ENCODE measurements at regions not wholly inside any gene's neighbourhood (a gene's known extent, or its start where the extent isn't known, plus 50 kb on each side); places are given as distances from the start of the nearest gene placed in this dataset.

DNA sequence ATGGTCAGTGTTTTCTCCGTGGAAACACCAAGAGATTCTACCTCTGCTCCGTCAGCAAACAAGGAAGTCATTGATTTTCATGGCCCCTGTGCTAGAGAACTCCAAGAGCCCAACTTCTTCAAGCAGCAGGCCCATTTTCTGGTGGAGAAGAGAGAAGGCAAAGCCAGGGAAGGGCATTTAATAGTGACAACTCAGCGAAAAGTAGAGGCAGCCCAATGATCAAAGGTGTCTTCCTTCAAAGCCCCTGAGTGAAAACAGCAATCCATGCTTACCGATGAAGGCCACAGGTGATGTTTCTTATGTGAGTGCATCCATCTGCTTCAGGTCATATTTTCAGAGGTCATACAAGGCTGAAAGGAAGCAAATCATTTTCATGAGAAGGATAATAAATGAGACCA lies 77.3 kb downstream of the VCPKMT start:
- no peak for DNase-seq (ENCODE audit: low read depth, low spot score)
- H3K27ac ChIP-seq: no peak overlapping the region
- TF ChIP-seq FOXP2 (optimal IDR thresholded peaks at IDR 0.05; ENCODE audit: control extremely low read depth, extremely low read length, insufficient read depth): no peak
- no peak for TF ChIP-seq POLR2AphosphoS5 (IDR thresholded peaks at IDR 0.05; ENCODE audit: borderline replicate concordance, low read depth, low read length)
- TF ChIP-seq EZH2 (IDR thresholded peaks at IDR 0.05): no peak
- H3K36me3 ChIP-seq (ENCODE audit: insufficient read depth, low read length): no peaks in the 10 kb centered on the region
- H3K4me3 ChIP-seq: no peak overlapping the region
- no peak overlapping the region for H3K9ac ChIP-seq (ENCODE audit: insufficient read length)
- H3K9me3 ChIP-seq (ENCODE audit: low read depth, low read length): no peaks in the 10 kb centered on the region

- Histone ChIP-seq H3K36me3 (ENCODE audit: insufficient read depth, low read length) (no peaks in the 10 kb centered on the region), H3K9me3 (ENCODE audit: low read depth, low read length) (no peaks in the 10 kb centered on the region), H3K4me3 (no peak overlapping the region), H3K9ac (ENCODE audit: insufficient read length) (no peak overlapping the region), H3K27ac (no peak overlapping the region)
- no peak for TF ChIP-seq EZH2 (IDR thresholded peaks at IDR 0.05)
- no peak for TF ChIP-seq FOXP2 (optimal IDR thresholded peaks at IDR 0.05; ENCODE audit: control extremely low read depth, extremely low read length, insufficient read depth)
- TF ChIP-seq POLR2AphosphoS5 (IDR thresholded peaks at IDR 0.05; ENCODE audit: borderline replicate concordance, low read depth, low read length): no peak
- DNase-seq (ENCODE audit: low read depth, low spot score): no peak
Measured at GRCh38 chr14:50039734-50040400, 76.5 kb downstream of the VCPKMT start.

DNA sequence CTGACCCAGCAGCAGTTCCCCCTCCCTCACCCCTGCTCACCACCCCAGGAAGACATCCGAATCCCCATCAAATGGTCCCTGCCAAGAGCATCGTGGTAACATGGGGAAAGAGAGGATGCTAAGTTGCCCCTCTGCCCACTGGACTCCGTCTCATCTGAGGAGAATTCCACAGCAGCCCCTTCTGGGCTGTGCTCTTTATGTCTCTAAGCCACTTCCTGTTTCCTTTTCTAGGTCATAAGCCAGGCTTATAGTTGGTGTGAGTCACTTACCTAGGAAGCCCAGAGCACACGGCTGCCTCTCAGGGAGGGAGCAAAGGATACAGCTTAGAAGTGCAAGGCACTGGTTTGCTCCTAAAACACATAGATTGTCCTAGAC lies 76.0 kb downstream of the VCPKMT start:
- no peak overlapping the region for H3K27ac ChIP-seq

GRCh38 chr14:50040895-50041465 lies 75.4 kb downstream of the VCPKMT start:
- Histone ChIP-seq H3K36me3 (ENCODE audit: insufficient read depth, low read length) (no peaks in the 10 kb centered on the region), H3K9me3 (ENCODE audit: low read depth, low read length) (no peaks in the 10 kb centered on the region), H3K27ac (no peak overlapping the region), H3K9ac (ENCODE audit: insufficient read length) (no peak overlapping the region), H3K4me3 (no peak overlapping the region)
- no peak for DNase-seq (ENCODE audit: low read depth, low spot score)
- TF ChIP-seq FOXP2 (optimal IDR thresholded peaks at IDR 0.05; ENCODE audit: control extremely low read depth, extremely low read length, insufficient read depth): no peak
- TF ChIP-seq POLR2AphosphoS5 (IDR thresholded peaks at IDR 0.05; ENCODE audit: borderline replicate concordance, low read depth, low read length): no peak
- no peak for TF ChIP-seq EZH2 (IDR thresholded peaks at IDR 0.05)

More for the DNA sequence above, 76.0 kb downstream of the VCPKMT start:
- TF ChIP-seq POLR2AphosphoS5 (IDR thresholded peaks at IDR 0.05; ENCODE audit: borderline replicate concordance, low read depth, low read length): no peak
- no peak for TF ChIP-seq EZH2 (IDR thresholded peaks at IDR 0.05)
- no peak for TF ChIP-seq FOXP2 (optimal IDR thresholded peaks at IDR 0.05; ENCODE audit: control extremely low read depth, extremely low read length, insufficient read depth)
- no peak for DNase-seq (ENCODE audit: low read depth, low spot score)
- H3K4me3 ChIP-seq: no peak overlapping the region
- no peaks in the 10 kb centered on the region for H3K9me3 ChIP-seq (ENCODE audit: low read depth, low read length)
- H3K9ac ChIP-seq (ENCODE audit: insufficient read length): no peak overlapping the region
- no peaks in the 10 kb centered on the region for H3K36me3 ChIP-seq (ENCODE audit: insufficient read depth, low read length)

- Histone ChIP-seq H3K27ac (no peak overlapping the region), H3K9me3 (ENCODE audit: low read depth, low read length) (no peaks in the 10 kb centered on the region), H3K36me3 (ENCODE audit: insufficient read depth, low read length) (no peaks in the 10 kb centered on the region), H3K4me3 (no peak overlapping the region), H3K9ac (ENCODE audit: insufficient read length) (no peak overlapping the region)
- no peak for DNase-seq (ENCODE audit: low read depth, low spot score)
- TF ChIP-seq POLR2AphosphoS5 (IDR thresholded peaks at IDR 0.05; ENCODE audit: borderline replicate concordance, low read depth, low read length) (no peak), EZH2 (IDR thresholded peaks at IDR 0.05) (no peak), FOXP2 (optimal IDR thresholded peaks at IDR 0.05; ENCODE audit: control extremely low read depth, extremely low read length, insufficient read depth) (no peak)
Measured at GRCh38 chr14:50041980-50042379, 74.4 kb downstream of the VCPKMT start.

GRCh38 chr14:50044042-50044651 lies 72.2 kb downstream of the VCPKMT start:
- Histone ChIP-seq H3K4me3 (no peak overlapping the region), H3K9ac (ENCODE audit: insufficient read length) (no peak overlapping the region), H3K36me3 (ENCODE audit: insufficient read depth, low read length) (no peaks in the 10 kb centered on the region), H3K9me3 (ENCODE audit: low read depth, low read length) (no peaks in the 10 kb centered on the region), H3K27ac (no peak overlapping the region)
- TF ChIP-seq EZH2 (IDR thresholded peaks at IDR 0.05) (no peak), FOXP2 (optimal IDR thresholded peaks at IDR 0.05; ENCODE audit: control extremely low read depth, extremely low read length, insufficient read depth) (no peak), POLR2AphosphoS5 (IDR thresholded peaks at IDR 0.05; ENCODE audit: borderline replicate concordance, low read depth, low read length) (no peak)
- no peak for DNase-seq (ENCODE audit: low read depth, low spot score)

DNA sequence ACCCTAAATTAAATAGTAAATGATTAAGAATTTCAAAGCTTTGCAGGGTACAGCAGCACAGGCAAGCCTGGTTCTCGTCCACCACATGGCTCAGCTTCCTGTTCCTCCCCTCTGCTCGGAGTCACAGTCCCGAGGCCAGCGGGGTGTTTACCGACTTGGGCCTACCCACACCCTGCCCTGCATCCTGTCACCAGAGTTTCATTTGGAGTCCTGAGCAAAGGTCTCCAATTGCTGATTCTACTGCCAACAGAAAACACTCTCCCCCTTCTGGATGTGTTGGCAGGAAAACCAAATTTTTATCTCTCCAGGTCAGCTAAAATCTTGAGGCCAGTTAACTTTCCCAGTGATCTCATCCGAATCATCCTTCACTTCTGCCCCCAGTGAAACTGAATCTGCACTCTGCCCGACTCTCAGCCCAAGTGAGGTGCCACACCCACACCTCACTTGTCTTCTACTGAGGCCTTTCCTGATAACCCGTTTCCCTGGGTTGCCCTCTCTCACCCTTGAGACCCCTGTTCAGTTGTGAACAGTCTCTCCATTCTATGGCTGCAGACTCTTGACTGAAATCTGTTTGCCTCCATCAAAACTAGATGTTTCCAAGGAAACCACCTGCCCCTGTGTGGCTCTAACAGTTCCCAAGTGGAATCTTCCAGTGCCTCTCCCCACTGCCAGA lies 71.2 kb downstream of the VCPKMT start:
- no peak overlapping the region for H3K4me3 ChIP-seq
- TF ChIP-seq POLR2AphosphoS5 (IDR thresholded peaks at IDR 0.05; ENCODE audit: borderline replicate concordance, low read depth, low read length): no peak
- no peak for TF ChIP-seq EZH2 (IDR thresholded peaks at IDR 0.05)
- TF ChIP-seq FOXP2 (optimal IDR thresholded peaks at IDR 0.05; ENCODE audit: control extremely low read depth, extremely low read length, insufficient read depth): no peak
- DNase-seq (ENCODE audit: low read depth, low spot score): no peak

DNA sequence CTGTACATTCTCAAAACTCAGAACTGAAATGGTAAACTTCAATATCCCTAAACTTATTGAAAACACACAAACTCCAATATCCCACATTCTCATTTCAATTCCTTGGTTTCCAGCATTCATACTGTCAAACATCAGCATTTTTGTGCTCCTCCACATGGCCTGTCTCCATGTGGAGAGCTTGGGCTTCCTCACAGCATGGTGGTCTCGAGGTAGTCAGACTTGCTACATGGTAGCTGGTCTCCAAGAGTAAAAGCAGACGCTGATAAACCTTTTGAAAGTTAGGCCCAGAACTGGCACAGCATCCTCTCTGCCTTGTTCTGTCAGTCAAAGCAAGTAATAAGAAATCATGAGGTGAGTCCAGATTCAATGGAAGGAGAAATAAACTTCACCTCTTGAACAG lies 70.5 kb downstream of the VCPKMT start:
- Histone ChIP-seq H3K9ac (ENCODE audit: insufficient read length) (no peak overlapping the region), H3K27ac (no peak overlapping the region), H3K4me3 (no peak overlapping the region), H3K9me3 (ENCODE audit: low read depth, low read length) (no peaks in the 10 kb centered on the region), H3K36me3 (ENCODE audit: insufficient read depth, low read length) (no peaks in the 10 kb centered on the region)
- DNase-seq (ENCODE audit: low read depth, low spot score): no peak
- TF ChIP-seq EZH2 (IDR thresholded peaks at IDR 0.05) (no peak), POLR2AphosphoS5 (IDR thresholded peaks at IDR 0.05; ENCODE audit: borderline replicate concordance, low read depth, low read length) (no peak), FOXP2 (optimal IDR thresholded peaks at IDR 0.05; ENCODE audit: control extremely low read depth, extremely low read length, insufficient read depth) (no peak)

More for the DNA sequence above, 71.2 kb downstream of the VCPKMT start:
- Histone ChIP-seq H3K9me3 (ENCODE audit: low read depth, low read length) (no peaks in the 10 kb centered on the region), H3K27ac (no peak overlapping the region), H3K36me3 (ENCODE audit: insufficient read depth, low read length) (no peaks in the 10 kb centered on the region), H3K9ac (ENCODE audit: insufficient read length) (no peak overlapping the region)

Measured in SK-N-MC (cell line).